ENCODE measurements at regions not wholly inside any gene's neighbourhood (a gene's known extent, or its start where the extent isn't known, plus 50 kb on each side); places are given as distances from the start of the nearest gene placed in this dataset.

- BruUV-seq (replicated peaks): no TSS peak
- POLR2A ChIA-PET (ENCODE audit: low non-redundant PET): no interaction called here
- TF ChIP-seq CTCF (conservative IDR thresholded peaks at IDR 0.05; ENCODE audit: low read depth, low read length) (no peak), EZH2 (IDR thresholded peaks at IDR 0.05; ENCODE audit: borderline replicate concordance, low read depth, low read length, poor library complexity, severe bottlenecking) (no peak)
- H3K9me3 ChIP-seq (ENCODE audit: low read depth, low read length, poor library complexity, severe bottlenecking): no peaks in the 10 kb centered on the region
- H3K27me3 ChIP-seq (replicated peaks; ENCODE audit: insufficient read depth, low read depth, low read length, poor library complexity): no peaks in the 10 kb centered on the region
- H3K4me3 ChIP-seq (ENCODE audit: low read depth, low read length, poor library complexity, severe bottlenecking): no peak overlapping the region
- no peaks in the 10 kb centered on the region for H3K36me3 ChIP-seq (ENCODE audit: insufficient read depth, low read length, poor library complexity, severe bottlenecking)
- no peak for DNase-seq (ENCODE audit: low spot score)
- no peak overlapping the region for H3K27ac ChIP-seq (ENCODE audit: low read depth, low read length, poor library complexity, severe bottlenecking)
- no peaks in the 10 kb centered on the region for H3K4me1 ChIP-seq (ENCODE audit: insufficient read depth, low read length, poor library complexity, severe bottlenecking)
- intact Hi-C loops (cut with micrococcal nuclease; ENCODE audit: unreplicated experiment): no loop called here
- CTCF ChIA-PET: no interaction called here
These were observed 116.6 kb upstream of the LCORL start for GRCh38 chr4:18138076-18138665.

GRCh38 chr4:18134111-18134510, 112.6 kb upstream of the LCORL start:
- intact Hi-C loops (cut with micrococcal nuclease; ENCODE audit: unreplicated experiment): no loop called here
- no peaks in the 10 kb centered on the region for H3K27me3 ChIP-seq (replicated peaks; ENCODE audit: insufficient read depth, low read depth, low read length, poor library complexity)
- H3K4me3 ChIP-seq (ENCODE audit: low read depth, low read length, poor library complexity, severe bottlenecking): no peak overlapping the region
- BruUV-seq (replicated peaks): no TSS peak
- no peaks in the 10 kb centered on the region for H3K9me3 ChIP-seq (ENCODE audit: low read depth, low read length, poor library complexity, severe bottlenecking)
- no peak for DNase-seq (ENCODE audit: low spot score)
- no peaks in the 10 kb centered on the region for H3K36me3 ChIP-seq (ENCODE audit: insufficient read depth, low read length, poor library complexity, severe bottlenecking)
- CTCF ChIA-PET: no interaction called here
- TF ChIP-seq EZH2 (IDR thresholded peaks at IDR 0.05; ENCODE audit: borderline replicate concordance, low read depth, low read length, poor library complexity, severe bottlenecking) (no peak), CTCF (conservative IDR thresholded peaks at IDR 0.05; ENCODE audit: low read depth, low read length) (no peak)
- no peaks in the 10 kb centered on the region for H3K4me1 ChIP-seq (ENCODE audit: insufficient read depth, low read length, poor library complexity, severe bottlenecking)
- H3K27ac ChIP-seq (ENCODE audit: low read depth, low read length, poor library complexity, severe bottlenecking): no peak overlapping the region
- POLR2A ChIA-PET (ENCODE audit: low non-redundant PET): no interaction called here

GRCh38 chr4:18130256-18130655, 108.7 kb upstream of the LCORL start:
- CTCF ChIA-PET: no interaction called here
- no peak for DNase-seq (ENCODE audit: low spot score)
- intact Hi-C loops (cut with micrococcal nuclease; ENCODE audit: unreplicated experiment): no loop called here
- BruUV-seq (replicated peaks): no TSS peak
- POLR2A ChIA-PET (ENCODE audit: low non-redundant PET): no interaction called here
- H3K4me1 ChIP-seq (ENCODE audit: insufficient read depth, low read length, poor library complexity, severe bottlenecking): no peaks in the 10 kb centered on the region
- no peaks in the 10 kb centered on the region for H3K27me3 ChIP-seq (replicated peaks; ENCODE audit: insufficient read depth, low read depth, low read length, poor library complexity)
- H3K9me3 ChIP-seq (ENCODE audit: low read depth, low read length, poor library complexity, severe bottlenecking): no peaks in the 10 kb centered on the region
- H3K4me3 ChIP-seq (ENCODE audit: low read depth, low read length, poor library complexity, severe bottlenecking): no peak overlapping the region
- no peak overlapping the region for H3K27ac ChIP-seq (ENCODE audit: low read depth, low read length, poor library complexity, severe bottlenecking)
- no peaks in the 10 kb centered on the region for H3K36me3 ChIP-seq (ENCODE audit: insufficient read depth, low read length, poor library complexity, severe bottlenecking)
- TF ChIP-seq CTCF (conservative IDR thresholded peaks at IDR 0.05; ENCODE audit: low read depth, low read length): no peak
- TF ChIP-seq EZH2 (IDR thresholded peaks at IDR 0.05; ENCODE audit: borderline replicate concordance, low read depth, low read length, poor library complexity, severe bottlenecking): no peak
